GM23338 (cell line): ENCODE measurements at regions not wholly inside any gene's neighbourhood (a gene's known extent, or its start where the extent isn't known, plus 50 kb on each side); places are given as distances from the start of the nearest gene placed in this dataset.

Source experiments
- ATAC-seq: fragments of 200-7000 bp; cut with Tn5 transposase; 3 replicates; pipeline ENCODE4 v1.9.1; 2020
- DNase-seq: peaks from one replicate; pipeline ENCODE4 v3.0.0-alpha.2; 2015; ENCODE audit warnings: low spot score
- H2AFZ ChIP-seq: fragments of 200-600 bp; sonication (generic); 2 replicates; pipeline ENCODE4 v1.8.0; 2016; ENCODE audit warnings: antibody characterized with exemption, mild to moderate bottlenecking, moderate library complexity
- H3F3A ChIP-seq: fragments of 200-600 bp; sonication (generic); replicated peaks from 2 replicates; pipeline ENCODE4 v1.8.0; 2017; ENCODE audit warnings: antibody characterized with exemption, mixed run types, low read depth
- H3K27ac ChIP-seq: fragments of 200-600 bp; sonication (generic); 2 replicates; pipeline ENCODE4 v1.6.1; 2016; ENCODE audit warnings: low read depth
- H3K27me3 ChIP-seq: fragments of 200-600 bp; sonication (generic); 2 replicates; pipeline ENCODE4 v1.8.0; 2016; ENCODE audit warnings: mild to moderate bottlenecking, mixed run types, moderate library complexity; ENCODE audit not compliant: insufficient read depth
- H3K36me3 ChIP-seq: fragments of 200-600 bp; sonication (generic); 2 replicates; pipeline ENCODE4 v1.8.0; 2016; ENCODE audit warnings: mild to moderate bottlenecking; ENCODE audit not compliant: insufficient read depth
- H3K4me1 ChIP-seq: fragments of 200-600 bp; sonication (generic); 2 replicates; pipeline ENCODE4 v1.8.0; 2016; ENCODE audit warnings: mild to moderate bottlenecking, moderate library complexity; ENCODE audit not compliant: insufficient read depth
- H3K4me2 ChIP-seq: fragments of 200-600 bp; sonication (generic); 2 replicates; pipeline ENCODE4 v1.7.1; 2017; ENCODE audit warnings: mixed run types
- H3K4me3 ChIP-seq: fragments of 200-600 bp; sonication (generic); 2 replicates; pipeline ENCODE4 v1.6.1; 2016; ENCODE audit warnings: mixed run types
- H3K79me2 ChIP-seq: fragments of 200-600 bp; sonication (generic); replicated peaks from 2 replicates; pipeline ENCODE4 v1.8.0; 2017; ENCODE audit warnings: mild to moderate bottlenecking; ENCODE audit not compliant: insufficient read depth
- H3K9me2 ChIP-seq: fragments of 200-600 bp; sonication (generic); 2 replicates; pipeline ENCODE4 v1.8.0; 2017; ENCODE audit not compliant: insufficient read depth
- H4K20me1 ChIP-seq: fragments of 200-600 bp; sonication (generic); replicated peaks from 2 replicates; pipeline ENCODE4 v1.8.0; 2017; ENCODE audit warnings: mild to moderate bottlenecking; ENCODE audit not compliant: insufficient read depth
- H3K27ac Mint-ChIP-seq: 2 replicates; pipeline ENCODE4 v1.8.0; 2020; ENCODE audit warnings: inconsistent platforms, mild to moderate bottlenecking, moderate library complexity, mixed read lengths
- H3K27me3 Mint-ChIP-seq: 3 replicates; pipeline ENCODE4 v1.8.0; 2022; ENCODE audit warnings: low read depth, mild to moderate bottlenecking, moderate library complexity, mixed read lengths, inconsistent platforms; ENCODE audit not compliant: insufficient read depth, poor library complexity
- H3K36me3 Mint-ChIP-seq: 3 replicates; pipeline ENCODE4 v1.8.0; 2021; ENCODE audit warnings: low read depth, mild to moderate bottlenecking, inconsistent platforms, moderate library complexity, mixed read lengths
- H3K4me1 Mint-ChIP-seq: 3 replicates; pipeline ENCODE4 v1.8.0; 2020; ENCODE audit warnings: mild to moderate bottlenecking, inconsistent platforms, mixed read lengths
- H3K4me3 Mint-ChIP-seq: 3 replicates; pipeline ENCODE4 v1.8.0; 2021; ENCODE audit warnings: moderate library complexity, mild to moderate bottlenecking, inconsistent platforms, mixed read lengths
- H3K9me3 Mint-ChIP-seq: 3 replicates; pipeline ENCODE4 v1.8.0; 2020; ENCODE audit warnings: moderate library complexity, mild to moderate bottlenecking, inconsistent platforms, mixed read lengths
- CREB1 ChIP-seq: fragments of 250-450 bp; sonication (Bioruptor Pico); IDR thresholded peaks from 2 replicates; pipeline ENCODE4 v1.5.0; 2020; ENCODE audit warnings: low read depth, mild to moderate bottlenecking, moderate library complexity
- ETS1 ChIP-seq: IDR thresholded peaks from 2 replicates; pipeline ENCODE4 v1.6.1; 2016; ENCODE audit warnings: antibody characterized with exemption
- NANOG ChIP-seq: IDR thresholded peaks from 2 replicates; pipeline ENCODE4 v1.6.1; 2016; ENCODE audit warnings: antibody characterized with exemption, borderline replicate concordance
- POLR2AphosphoS5 ChIP-seq: IDR thresholded peaks from 2 replicates; pipeline ENCODE4 v1.6.1; 2016; ENCODE audit warnings: antibody characterized with exemption, low read depth
- STAT1 ChIP-seq: IDR thresholded peaks from one replicate; pipeline ENCODE4 v1.6.1; 2016; ENCODE audit warnings: antibody characterized with exemption; ENCODE audit not compliant: unreplicated experiment
- ZNF331 ChIP-seq: fragments of 250-450 bp; sonication (Bioruptor Pico); IDR thresholded peaks from 2 replicates; pipeline ENCODE4 v1.5.0; 2020; ENCODE audit warnings: low read depth, mild to moderate bottlenecking, moderate library complexity
- ZNF462 ChIP-seq: fragments of 250-450 bp; sonication (Bioruptor Pico); IDR thresholded peaks from 2 replicates; pipeline ENCODE4 v1.5.0; 2020; ENCODE audit warnings: mild to moderate bottlenecking, moderate library complexity

GRCh38 chr5:1639757-1640156, 116.0 kb upstream of the LPCAT1 start (continued):
- TF ChIP-seq ETS1 (no peak), ZNF462 (CRISPR knock-in tag) (no peak), CREB1 (CRISPR knock-in tag) (no peak)

DNA sequence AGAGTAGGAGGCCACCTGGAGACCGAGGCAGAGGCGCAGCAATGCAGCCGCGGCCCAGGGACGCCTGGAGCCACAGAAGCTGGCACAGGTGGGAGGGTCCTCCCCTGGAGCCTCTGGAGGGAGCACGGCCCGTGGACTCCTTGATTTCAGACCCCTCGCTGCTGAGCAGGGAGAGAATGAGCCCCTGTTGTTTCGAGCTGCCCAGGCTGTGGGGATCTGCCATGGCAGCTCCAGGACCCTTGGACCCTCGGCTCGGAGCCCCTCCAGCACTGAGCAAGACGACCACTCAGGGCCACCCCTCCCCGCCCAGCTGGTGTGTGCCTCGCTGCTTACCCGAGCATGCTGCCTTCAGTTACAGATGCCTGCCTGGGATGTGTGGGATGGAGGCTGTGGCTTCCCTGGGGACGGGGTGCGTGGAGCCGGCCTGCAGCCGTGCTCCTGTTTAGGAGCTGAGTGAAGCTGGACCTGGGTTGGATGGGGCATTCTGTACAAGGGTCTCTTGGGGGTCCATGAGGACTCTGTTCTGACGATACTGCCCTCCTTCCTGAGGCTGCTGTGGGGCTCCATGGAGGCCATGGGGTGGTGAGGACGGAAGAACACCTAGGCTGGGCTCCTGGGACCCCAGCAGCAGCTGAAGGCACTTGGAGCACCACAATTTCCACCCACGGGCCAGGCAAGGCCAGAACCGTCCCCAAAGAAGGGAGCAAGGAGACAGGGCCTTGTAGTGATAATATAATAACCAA, 115.1 kb upstream of the LPCAT1 start:
- Histone ChIP-seq H3F3A (0 out of 2 replicates have a peak, but pooled peaks cover under 1% of the 10 kb centered on the region), H3K27me3 (peaks cover 15% of the 10 kb centered on the region), H3K27ac (no peak overlapping the region), H4K20me1 (no peaks in the 10 kb centered on the region), H3K4me3 (no peak overlapping the region), H3K36me3 (no peaks in the 10 kb centered on the region), H3K4me2 (no peak overlapping the region), H3K4me1 (peaks cover 9% of the 10 kb centered on the region), H3K79me2 (no peaks in the 10 kb centered on the region), H2AFZ (no peak overlapping the region), H3K9me2 (no peaks in the 10 kb centered on the region)
- no peak for DNase-seq
- TF ChIP-seq NANOG (no peak), ZNF331 (CRISPR knock-in tag) (no peak), POLR2AphosphoS5 (no peak), STAT1 (no peak)
- Mint-ChIP-seq H3K9me3 (no peaks in the 10 kb centered on the region), H3K36me3 (no peaks in the 10 kb centered on the region), H3K4me1 (peaks cover 25% of the 10 kb centered on the region), H3K27me3 (peaks cover 23% of the 10 kb centered on the region), H3K27ac (no peak overlapping the region), H3K4me3 (no peak overlapping the region)
- no peak for ATAC-seq
